NCI-H446 (cell line): ENCODE measurements at regions not wholly inside any gene's neighbourhood (a gene's known extent, or its start where the extent isn't known, plus 50 kb on each side); places are given as distances from the start of the nearest gene placed in this dataset.

ENCODE experiments used
- DNase-seq, 2 experiments: peaks; one replicate each; lab custom pipeline; 2025; lab: John Stamatoyannopoulos, UW

DNA sequence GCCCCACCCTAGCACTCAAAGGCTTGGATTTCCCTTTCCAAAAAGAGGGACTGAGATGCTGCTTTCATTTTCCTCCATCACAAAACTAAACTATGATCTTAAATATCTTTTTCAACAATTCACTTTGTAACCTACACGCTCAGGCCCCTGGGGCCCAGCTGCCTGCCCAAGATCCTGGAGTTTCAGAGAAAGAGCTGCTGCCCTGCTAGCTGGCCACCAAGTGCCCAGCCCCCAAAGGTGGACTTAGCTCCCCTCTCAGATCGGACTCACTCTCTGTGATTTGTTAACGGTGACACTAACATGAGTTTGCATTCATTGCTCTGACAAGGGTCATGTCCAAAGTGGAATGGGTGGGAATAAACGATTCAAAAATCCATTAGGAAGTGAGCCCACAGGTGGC, 119.6 kb upstream of the SMAD3 start:
- no peak for DNase-seq

DNA sequence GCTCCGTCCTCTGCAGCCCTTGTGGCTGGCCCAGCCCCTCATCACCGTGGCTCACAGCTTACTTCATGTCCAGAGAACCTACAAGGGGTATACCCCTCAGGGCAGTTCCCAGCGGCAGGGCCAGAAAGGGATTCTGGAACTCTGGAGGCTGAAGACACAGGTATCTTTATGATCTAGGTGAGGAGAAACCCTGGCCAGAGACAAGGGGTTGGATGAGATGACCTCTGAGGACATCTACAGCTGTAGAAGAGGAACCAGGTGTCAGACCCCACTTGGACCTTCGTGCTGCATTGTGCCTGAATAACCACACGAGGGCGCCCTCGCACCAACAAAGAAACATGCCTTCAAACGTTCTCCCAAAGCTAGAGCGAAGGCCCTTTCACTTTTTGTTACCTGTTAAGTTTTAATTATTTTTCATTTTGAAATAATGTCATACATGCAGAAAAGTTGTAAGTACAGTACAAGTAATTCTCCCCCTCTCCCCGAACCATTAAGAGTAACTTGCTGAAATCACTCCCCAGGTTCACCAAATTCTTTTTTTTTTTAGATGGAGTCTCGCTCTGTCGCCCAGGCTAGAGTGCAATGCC, 118.7 kb upstream of the SMAD3 start:
- peak; percentile 29 to 58 for DNase-seq

DNA sequence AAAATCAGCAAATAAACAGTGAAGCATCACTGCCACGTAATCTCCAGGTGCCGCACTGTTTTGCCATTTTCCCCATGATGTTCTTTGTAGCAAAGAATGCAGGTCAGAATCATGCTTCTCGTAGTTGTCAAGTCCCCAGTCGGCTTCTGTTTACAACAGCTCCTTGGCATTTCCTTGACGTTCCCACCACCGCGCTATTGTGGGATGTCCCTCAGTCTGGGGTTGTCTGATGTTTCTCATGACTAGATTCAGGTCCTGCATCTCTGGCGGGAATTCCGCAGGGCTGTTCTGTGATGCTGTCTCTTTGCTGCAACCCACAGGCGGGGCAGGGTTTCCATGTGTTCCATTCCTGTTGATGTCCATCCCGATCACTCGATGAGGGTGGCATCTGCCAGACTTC, 117.9 kb upstream of the SMAD3 start:
- DNase-seq = no peak

DNA sequence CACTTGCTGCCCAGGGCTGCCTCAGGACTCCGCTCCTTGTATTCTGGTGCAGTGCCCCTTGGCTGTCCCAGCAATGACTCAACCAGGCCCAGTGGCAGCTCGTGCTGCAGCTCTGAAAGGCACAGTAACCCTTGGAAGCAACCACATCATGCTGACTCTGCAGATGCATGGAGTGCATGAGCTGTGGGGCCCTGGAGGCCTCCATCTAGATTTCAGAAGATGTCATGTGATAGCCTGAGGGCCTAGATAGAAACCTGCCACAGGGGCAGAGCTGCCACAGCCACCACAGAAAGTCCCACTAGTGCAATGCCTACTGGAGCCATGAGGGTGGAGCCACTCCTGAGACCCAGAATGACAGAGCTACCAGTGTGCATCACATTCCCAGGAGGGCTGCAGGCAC, 117.1 kb upstream of the SMAD3 start:
- no peak for DNase-seq

DNA sequence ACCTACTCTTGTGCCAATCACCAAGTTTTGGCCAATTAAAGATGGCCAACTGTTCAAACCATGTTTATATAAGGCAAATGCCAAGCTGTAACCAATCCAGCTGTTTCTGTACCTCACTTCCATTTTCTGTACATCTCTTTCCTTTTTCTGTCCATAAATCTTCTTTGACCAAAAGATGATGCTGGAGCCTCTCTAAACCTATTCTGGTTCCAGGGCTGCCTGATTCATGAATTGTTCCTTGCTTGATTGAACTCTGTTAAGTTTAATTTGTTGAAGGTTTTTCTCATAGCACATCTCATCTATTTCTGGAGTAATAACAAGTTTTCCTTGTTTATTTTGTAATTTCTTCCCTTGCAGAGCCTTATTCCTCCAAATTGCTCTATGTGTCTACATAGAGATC, 115.3 kb upstream of the SMAD3 start:
- DNase-seq = no peak

DNA sequence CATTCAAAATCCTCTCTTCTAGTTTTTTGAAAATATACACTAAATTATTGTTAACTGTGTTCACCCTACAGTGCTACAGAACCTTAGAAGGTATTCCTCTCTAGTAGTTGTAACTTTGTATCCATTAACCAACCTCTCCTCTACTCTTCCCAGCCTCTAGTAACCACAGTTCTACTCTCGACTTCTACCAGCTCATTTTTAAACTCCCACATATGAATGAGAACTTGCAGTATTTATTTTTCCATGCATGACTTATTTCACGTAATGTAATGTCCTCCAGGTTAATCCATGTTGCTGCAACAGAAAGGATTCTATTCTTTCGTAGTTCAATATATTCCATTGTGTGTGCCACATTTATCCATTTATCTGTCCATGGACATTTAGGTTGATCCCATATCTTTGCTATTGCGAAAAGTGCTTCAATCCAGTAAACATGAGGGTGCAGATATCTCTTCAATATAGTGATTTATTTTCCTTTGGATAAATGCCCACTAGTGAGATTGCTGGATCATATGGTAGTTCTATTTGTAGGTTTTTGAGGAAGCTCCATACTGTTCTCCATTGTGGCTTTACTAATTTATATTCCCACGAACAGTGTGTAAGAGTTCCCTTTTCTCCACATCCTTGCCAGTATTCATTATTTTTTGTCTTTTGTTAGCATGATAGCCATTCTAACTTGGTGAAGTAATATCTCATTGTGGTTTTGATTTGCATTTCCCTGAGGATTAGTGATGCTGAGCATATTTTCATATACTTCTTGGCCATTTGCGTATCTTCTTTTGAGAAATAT, 113.7 kb upstream of the SMAD3 start:
- no peak for DNase-seq

DNA sequence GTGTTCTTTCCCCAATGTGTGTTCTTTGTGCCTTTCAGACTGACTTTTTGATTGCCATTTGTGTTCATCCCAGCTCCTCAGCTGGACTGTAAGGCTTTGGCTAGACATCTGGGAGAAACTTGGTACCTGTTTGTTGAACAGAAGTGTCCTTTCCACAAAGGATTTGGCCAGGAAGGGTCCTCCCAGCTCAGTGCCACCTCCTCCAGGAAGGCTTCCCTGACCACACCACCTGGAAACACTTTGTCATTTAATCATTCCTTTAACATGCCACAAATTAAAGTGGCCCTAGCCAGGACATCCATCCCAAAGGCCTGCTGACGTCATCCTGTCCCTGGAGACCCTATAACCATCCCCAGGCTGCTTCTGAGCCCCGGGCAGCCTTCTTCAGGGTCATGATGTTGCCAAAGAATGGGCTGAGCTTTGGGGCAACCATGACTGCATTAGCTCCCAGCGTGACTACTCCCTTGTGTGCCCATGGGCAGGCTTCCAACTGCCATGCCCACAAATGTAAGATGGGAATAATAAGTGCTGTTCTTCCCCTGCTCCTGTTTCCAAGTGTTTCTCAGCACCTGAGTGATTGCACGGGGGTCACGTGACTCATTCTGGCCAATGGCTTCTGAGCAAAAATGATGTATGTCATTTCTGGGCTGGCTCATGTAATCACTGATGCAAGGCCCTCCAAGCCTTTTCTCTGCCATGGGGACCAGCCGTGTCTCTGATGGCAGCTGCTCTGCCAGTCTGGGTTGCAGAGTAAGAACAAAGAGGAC, 112.5 kb upstream of the SMAD3 start:
- DNase-seq = no peak

DNA sequence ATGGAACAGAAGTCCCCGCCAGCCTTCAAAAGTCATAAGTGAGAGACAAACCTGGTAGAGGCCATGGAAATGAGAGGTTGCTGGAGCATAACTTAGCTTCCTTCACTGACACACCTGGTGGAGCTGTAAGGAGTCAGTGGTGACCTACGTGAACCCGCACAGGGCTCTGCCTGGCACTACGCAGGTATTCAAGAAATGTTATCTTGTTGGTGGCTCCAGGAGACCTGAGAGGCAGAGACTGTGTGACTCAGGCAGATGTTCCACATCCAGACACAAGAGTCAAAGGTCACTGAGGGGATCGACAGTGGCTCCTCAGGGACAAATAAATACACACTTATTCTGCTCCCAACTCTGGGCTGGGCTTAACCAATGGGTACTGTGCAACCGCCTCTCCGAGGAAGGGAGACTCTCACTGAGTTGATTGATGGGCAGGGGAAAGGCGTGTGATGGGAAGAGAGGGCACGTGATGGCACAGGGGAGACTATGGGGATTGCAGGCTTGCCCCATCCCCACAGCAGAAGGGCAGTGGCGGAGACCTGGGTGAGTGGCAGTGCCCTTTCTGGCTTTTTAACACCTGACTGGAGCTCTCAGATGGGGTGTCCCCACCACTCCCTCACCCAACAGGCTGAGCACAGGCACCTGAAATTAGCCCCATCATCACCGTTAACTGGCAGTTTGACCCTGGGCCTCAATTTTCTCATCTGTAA, 111.7 kb upstream of the SMAD3 start:
- no peak for DNase-seq

DNA sequence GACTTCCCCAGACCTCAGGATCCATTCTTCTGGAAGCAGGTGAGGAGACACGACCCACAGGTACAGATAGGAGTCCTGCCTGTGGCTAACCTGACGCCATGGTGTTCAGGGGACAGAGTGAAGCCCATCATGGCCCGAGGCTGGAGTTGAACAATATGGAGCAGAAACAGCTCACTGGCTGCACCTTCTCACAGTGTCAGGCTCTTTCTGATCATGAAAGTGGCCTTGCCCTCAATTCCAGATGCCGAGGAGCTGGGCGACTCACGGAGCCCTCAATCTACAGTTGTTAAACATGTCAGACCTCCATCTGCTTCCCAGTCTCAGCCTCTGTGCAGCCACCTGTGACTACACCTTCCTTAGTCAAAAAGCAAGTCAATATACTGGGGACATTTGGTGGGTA, 110.8 kb upstream of the SMAD3 start:
- DNase-seq = no peak

DNA sequence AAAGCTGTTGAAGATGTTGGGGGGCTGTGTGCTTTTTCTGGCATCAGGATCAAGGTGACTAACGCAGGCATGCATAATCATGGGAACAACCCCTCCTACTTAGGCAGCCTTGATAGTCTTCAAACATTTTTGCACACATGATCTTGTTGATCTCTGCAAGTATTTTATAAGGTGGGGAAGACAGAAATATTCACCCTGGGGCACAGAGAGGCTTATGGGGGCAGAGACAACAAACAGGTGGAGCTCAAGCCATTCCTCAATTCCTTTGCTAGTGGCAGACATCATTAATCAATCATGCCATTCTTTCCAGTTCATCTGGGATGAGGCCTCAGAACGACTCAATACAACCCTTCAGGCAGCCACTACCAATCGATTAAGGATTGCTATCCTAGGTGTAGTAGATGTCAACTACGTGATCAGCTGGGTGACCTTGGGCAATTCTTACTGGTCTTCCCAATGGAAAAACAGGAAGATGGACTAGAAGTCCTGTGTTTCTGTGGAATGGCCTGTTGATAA, 110.3 kb upstream of the SMAD3 start:
- no peak for DNase-seq

DNA sequence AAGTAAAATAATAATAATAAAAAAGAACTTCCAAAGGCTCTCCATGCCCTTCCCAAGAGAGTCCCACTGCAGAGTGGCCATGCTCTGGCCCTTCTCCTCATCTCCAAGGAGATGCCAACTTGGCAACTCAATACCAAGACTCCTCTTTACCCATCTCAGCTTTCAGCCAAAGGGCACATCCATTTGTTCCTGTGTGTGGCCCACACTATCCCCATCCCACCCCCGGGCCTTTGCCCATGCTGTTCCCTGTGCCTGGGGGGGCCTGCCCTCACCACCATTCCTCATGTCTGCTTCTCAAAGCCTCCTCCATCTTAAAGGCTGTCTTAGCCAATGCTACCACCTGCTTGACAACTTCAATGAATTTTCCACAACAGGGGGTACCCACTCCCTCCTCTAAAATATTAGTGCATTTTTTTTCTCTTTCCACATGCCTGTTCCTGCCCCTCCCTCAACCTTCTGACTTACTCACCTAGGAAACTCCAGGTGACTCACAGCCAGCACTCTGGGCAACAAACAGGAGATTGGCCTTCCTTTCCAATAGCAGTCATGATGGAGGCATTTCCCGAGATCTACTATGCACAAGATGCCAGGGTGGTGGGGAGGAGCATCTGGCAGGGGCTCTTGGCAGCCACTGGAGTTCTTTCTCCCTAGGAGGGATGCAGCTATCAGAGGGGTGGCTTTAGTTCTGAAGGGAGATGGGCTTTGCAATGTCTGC, 109.4 kb upstream of the SMAD3 start:
- peak in 1 of 2 experiments; percentile 3 for DNase-seq

DNA sequence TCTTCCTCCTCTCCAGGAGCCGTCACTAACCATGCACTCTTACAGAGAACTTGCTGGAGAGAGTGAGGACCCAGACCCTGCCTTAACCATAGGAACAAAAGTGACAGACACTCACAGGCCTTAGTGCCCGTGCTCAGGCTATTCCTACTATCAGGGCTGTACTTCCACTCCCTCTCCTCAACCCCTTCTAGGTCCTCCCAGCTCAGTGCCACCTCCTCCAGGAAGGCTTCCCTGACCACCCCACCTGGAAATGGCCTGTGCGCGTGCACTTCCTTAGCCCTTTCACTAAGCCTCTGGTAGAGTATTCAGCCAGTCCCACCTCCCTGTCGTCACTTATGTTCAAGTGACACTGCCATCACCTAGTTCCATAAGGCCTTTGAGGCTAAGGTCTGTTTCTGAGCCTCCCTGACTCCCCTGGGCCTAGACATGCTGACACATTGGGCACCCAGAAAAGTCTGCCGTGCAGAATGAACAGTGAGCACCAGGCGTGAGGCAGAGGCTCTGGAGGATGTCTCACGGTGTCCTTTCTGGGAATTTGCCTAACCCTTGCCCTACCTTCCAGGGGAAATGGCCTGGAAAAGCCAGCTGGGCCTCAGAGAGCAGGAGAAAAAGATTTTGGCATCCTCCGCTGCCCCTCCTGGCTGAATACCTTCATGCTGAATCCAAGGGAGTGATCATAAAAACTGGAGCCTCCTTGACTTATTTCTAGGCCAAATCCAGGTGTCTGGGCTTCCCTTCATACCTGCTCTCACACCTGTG, 108.6 kb upstream of the SMAD3 start:
- DNase-seq = no peak

DNA sequence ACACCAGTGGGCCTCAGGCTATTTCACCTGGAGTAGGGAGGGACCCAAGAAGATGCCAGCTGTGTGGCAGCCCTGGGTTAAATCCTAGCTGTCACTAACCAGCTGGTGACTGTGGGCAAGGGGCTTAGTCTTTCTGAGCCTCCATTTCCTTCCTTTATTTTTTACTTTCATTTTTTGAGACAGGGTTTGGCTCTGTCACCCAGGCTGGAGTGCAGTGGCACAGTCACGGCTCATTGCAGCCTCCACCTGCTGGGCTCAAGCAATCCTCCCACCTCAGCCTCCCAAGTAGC, 108.0 kb upstream of the SMAD3 start:
- no peak for DNase-seq

DNA sequence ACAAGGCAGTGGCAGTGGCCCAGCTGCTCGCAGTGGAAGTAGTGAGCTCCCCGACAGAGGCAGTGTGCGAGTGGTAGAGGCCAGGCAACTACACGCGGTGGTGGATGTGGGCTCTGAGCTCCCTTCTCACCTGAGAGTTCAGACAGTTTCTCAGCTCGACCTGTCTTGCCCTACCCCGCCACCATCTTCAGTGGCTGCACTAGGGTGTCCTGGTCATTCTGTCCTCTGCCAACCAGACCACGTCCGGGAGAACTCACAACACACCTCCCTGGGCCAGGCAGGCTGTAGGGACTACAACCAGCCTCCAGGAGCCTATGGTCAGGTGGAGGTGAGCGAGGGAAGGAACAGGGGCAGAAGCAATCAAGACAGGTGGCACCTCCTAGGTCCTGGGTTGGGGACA, 106.3 kb upstream of the SMAD3 start:
- no peak for DNase-seq

DNA sequence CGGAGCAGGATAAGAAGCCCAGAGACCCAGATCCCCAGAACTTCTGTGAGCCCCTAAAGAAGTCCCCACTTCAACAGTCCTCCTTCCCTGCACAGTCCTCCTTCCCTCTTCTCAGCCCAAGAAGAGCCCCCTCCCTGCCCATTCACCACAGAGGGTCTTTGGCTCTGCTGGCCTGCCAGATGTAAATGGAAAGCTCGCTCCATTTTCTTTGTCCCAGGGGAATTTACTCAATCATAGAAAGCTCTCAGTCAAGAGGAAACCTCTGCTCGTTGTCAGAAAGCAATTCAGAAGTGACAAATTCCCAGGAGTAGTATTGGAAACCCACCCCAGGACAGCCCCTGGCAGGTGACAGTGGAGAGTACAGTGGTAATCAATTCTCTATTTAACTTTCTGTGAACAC, 105.5 kb upstream of the SMAD3 start:
- DNase-seq = no peak

DNA sequence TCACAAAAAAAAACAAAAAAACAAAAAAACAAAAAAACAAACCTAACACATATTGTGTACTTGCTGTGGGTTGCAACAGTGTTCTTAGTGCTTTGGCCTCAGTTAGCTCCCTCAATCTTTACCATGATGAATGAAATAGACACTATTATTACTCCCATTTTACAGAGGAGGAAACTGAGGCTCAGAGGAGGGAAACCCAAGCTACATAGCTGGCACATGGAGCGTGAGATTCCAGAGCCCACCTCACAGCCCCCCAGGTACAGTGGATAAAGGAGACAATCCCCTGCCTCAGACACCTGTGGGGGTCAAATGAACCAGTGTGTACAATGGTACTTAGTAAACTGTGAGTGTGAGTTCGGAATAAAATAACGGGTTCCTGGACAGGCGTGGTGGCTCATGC, 104.9 kb upstream of the SMAD3 start:
- no peak for DNase-seq

DNA sequence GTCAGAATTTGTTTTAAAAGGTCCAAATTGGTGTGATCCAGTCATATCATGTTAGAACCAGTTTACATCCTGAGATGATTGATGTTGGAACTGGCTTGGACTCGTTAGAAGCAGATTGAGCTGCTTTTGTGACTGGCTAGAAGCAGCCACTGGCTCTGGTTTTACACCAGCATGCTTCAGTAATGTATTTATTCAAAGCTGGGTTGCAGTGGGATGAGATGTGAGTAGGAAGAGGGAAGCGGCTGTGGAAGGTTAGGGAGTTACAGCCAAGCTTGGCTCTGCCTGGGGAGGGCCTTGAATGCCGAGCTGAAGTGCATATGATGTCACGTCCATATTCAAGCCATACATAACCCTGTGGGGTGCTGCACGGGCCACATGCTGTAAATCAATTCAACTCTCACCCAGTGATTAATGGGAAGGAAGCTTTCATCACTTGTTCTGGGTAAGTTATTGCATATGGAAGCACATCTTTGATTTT, 104.0 kb upstream of the SMAD3 start:
- DNase-seq = no peak

DNA sequence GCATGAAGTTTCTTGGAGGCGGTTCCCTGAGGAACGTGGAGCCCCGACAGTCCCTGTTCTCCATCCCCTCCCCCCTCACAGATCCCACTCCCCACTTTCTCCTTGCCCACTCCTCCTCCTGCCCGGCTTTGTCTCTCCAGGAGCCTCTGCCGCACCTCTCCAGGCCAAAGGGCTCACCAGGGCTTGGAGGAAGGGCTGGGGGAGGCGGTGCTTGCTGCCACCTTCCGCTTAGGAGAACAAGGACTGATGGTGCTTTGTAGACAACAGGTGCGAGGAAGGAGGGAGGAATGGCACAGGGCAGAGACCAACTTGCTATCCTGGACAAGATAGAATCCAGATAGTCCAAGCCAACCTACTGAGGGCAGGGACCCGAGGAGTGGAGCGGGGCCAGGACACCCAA, 103.5 kb upstream of the SMAD3 start:
- no peak for DNase-seq

DNA sequence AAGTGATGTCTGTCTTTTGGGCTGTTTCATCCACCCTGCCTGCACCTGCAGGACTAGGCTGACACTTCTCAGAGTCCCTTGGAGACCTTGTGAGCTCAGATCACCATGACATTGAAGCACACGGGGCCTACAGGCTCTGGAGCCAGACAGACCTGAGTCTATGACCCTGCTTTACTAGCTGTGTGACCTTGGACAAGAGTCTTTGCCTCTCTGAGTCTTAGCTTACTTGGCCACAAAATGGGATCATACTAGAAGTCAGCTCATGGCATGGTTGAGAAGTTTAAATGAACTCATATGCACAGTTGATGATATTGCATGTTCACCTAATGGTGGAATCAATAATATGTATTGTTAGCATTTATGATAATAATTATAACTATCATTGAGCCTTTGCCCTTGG, 102.9 kb upstream of the SMAD3 start:
- DNase-seq = no peak

DNA sequence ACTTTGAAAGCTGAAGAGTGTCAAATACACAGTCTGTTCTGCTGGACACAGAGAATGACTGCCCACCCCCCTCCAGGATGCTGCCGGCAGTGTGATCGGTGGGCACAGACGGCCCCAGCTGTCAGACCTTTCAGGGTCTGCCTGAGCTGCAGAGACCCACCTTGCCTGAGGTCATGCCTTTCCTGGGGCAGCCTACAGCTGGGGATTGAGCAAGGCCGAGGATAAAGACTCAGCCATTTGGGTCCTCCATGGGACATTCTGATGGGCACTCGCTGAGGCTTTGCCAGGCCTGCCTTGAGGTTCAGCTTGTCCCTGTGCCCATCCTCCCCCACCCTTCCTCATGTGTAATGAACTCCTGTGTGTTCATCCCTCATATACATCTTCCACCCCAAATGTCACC, 102.3 kb upstream of the SMAD3 start:
- DNase-seq = no peak

DNA sequence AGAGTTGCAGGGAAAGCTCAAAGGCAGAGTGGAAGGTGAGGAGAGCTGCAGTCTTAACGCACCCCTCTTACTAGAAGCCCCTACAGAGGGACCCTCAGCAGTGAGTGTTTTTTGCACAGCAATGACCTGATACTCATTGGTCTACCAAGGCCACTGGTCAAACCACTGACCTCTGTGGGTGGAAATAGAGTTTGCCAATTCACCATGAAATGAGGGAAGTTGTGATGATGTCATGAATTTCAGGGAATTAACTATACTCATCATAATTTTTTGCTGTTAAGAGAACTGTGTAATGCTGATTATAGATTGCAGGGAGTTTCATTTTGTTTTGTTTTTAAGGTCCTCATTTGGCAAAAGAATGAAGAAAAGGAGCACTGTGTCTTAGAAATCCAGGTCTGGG, 101.7 kb upstream of the SMAD3 start:
- DNase-seq = no peak
